HTR-8/SVneo (cell line): ENCODE measurements at regions not wholly inside any gene's neighbourhood (a gene's known extent, or its start where the extent isn't known, plus 50 kb on each side); places are given as distances from the start of the nearest gene placed in this dataset.

Experiments
- DNase-seq: peaks from one replicate; pipeline ENCODE4 v3.0.0; 2011; ENCODE audit warnings: low spot score, mixed read lengths; ENCODE audit not compliant: insufficient read length
- FAIRE-seq: peaks from 2 replicates; lab custom pipeline; 2011; peaks lifted over from hg19 to GRCh38; lab: Jason Lieb, UNC

GRCh38 chr7:52980129-52980528 lies 55.3 kb upstream of the POM121L12 start:
- no peak for DNase-seq
- no peak for FAIRE-seq

- FAIRE-seq: no peak
- DNase-seq: no peak
These were observed 62.3 kb upstream of the POM121L12 start for GRCh38 chr7:52973126-52973525.

GRCh38 chr7:52962402-52963076 lies 72.9 kb upstream of the POM121L12 start:
- FAIRE-seq (no peak), DNase-seq (no peak)

DNA sequence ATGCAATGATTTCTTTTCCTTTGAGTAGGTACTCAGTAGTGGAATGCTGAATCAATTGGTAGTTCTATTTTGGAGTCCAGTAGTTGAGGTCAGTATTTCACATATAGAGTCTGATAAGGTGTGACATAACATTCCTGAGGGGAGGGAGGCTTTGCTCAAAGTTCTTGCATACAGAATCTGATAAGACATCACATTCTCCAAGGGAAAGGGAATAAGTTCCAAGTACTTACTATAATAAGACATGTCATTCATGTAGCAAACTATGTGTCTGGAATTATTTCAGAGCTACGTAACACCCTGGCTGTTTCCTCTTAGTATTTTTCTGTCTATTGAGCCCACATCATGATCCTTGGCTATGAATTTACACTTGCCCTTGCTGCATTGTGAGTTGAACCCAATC lies 74.3 kb upstream of the POM121L12 start:
- FAIRE-seq (no peak), DNase-seq (no peak)

- DNase-seq (no peak), FAIRE-seq (no peak)
These were observed 75.4 kb upstream of the POM121L12 start for GRCh38 chr7:52959878-52960660.

DNA sequence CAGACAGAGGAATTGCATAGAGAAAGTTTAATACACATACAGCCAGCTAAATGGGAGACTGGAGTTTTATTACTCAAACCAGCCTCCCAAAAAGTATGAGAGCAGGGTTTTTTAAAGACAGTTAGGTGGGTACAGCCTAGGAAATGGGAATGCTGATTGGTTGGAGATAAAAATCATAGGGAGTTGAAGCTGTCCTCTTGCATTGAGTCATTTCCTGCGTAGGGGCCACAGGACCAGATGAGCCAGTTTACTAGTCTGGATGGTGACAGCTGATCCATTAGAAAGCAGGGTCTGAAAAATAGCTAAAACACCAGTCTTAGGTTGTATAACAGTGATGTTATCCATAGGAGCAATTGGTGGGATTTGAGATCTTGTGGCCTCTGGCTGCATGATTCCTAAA lies 76.1 kb upstream of the POM121L12 start:
- FAIRE-seq (no peak), DNase-seq (no peak)

GRCh38 chr7:52958621-52959140 lies 76.8 kb upstream of the POM121L12 start:
- DNase-seq (no peak), FAIRE-seq (no peak)

DNA sequence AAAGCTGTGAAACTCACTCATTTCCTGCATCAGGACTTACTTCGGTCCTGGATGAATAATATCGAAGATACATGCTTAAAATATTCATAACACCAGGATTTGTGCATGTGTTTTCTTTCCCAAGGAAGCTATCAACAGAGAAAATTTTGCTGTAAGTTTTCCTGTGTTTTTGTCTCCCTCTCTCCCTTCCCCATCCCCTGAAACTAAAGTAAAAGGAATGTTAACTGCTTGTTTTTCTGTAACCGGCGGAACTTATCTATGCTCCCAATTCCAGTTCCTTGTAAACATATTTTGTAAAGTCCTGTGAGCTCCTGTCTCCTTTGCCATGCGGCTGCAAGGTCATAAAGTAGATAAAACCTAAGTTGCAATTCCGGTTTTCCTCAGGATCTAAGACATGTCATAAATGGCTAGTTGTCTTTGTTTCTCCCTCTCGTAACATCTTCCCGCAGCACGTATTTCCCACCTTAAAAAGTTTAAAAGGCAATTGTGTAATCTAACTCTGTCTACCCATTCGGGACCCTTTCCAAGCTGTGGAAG lies 79.0 kb upstream of the POM121L12 start:
- no peak for DNase-seq
- no peak for FAIRE-seq

GRCh38 chr7:52955522-52955921 lies 79.9 kb upstream of the POM121L12 start:
- DNase-seq (no peak), FAIRE-seq (no peak)

- DNase-seq (no peak), FAIRE-seq (no peak)
These were observed 90.5 kb upstream of the POM121L12 start for GRCh38 chr7:52944921-52945320.

DNA sequence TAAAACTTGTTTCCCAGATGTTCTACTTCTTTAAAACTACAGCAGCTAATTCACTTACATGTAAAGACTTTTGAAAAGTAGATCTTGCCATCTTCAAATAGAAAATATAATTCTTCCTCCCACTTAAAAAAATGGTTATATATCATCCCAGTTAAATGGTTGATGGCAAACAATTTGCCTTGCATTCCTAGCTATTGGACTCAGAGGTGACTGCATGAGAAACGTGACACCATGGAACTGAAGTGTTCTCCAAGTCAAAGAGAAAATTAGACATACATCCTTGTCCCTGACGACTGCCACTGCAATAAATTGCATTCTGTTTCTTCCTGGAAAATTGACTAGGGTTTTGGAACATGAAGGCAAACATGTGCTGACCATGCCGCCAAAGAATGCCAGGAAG lies 95.0 kb upstream of the POM121L12 start:
- DNase-seq (no peak), FAIRE-seq (no peak)

GRCh38 chr7:52938455-52939133 lies 96.8 kb upstream of the POM121L12 start:
- DNase-seq (no peak), FAIRE-seq (no peak)

GRCh38 chr7:52936750-52937149 lies 98.7 kb upstream of the POM121L12 start:
- FAIRE-seq: no peak
- no peak for DNase-seq

DNA sequence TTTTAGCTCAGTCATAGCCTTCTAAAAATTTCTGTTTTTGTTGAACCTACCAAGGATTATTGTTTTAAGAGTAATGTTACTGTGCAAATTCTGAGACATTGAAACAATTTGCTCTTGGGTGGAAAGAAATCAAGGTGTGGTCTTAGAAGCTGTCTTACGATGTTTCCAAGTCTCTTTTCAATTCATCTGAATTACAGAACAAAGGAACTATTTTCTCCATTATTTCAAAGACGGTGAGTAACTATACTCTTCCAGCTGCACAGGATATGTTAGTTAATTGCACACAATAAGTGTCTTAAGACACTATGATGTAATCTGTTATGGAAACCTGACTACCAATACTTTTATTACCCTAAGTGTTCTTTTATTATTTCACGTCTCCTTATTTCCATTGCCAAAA lies 106.8 kb upstream of the POM121L12 start:
- no peak for FAIRE-seq
- no peak for DNase-seq

GRCh38 chr7:52925332-52925731 lies 110.1 kb upstream of the POM121L12 start:
- no peak for FAIRE-seq

DNA sequence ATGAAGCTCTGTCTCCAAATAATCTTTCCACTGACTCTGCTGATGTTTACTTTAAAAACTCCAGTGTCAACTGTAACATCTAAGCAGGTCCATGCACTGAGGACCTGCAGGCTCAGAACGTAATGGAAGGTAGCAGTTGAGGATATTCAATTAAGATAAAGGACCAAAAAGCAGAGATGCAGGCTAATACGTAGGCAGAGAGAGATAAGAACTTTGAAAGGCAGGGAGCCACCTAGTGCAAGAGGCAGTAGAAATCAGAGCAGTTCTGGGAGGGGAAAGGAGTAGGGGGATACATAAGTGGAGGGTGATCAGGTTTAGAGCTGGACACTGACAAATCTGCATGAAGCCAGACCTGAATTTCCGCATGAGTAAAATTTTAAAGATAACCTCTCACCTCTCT lies 114.5 kb upstream of the POM121L12 start:
- no peak for DNase-seq
- no peak for FAIRE-seq

More at GRCh38 chr7:52925332-52925731, 110.1 kb upstream of the POM121L12 start:
- DNase-seq: no peak

DNA sequence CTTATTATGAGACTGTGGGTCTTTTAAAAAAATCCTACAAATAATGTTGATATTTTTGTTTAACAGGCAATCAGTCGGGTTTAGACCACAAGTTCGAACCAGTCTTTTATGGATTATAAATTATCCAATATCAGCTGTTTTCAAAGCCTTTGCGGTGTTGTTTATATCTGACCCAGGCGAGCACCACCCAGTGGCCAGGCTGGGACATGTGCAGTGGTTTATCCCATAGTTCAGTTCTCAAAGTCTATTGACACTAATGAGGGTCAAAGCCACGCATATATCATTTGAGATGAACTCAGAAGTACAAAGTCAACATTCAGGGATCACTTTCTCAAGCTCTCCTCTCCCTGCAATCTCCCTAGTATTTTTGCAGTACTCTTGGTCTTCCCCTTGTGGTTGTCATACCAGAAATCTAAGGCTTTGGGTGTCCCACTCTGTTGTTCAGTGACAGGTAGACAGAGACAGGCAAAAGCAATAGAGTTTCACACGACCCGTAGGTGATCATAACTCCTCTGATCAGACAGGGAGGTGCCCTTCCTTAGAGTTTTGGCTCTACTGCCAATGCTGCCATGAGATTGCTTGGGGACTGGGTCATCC lies 117.4 kb upstream of the POM121L12 start:
- no peak for FAIRE-seq
- no peak for DNase-seq

DNA sequence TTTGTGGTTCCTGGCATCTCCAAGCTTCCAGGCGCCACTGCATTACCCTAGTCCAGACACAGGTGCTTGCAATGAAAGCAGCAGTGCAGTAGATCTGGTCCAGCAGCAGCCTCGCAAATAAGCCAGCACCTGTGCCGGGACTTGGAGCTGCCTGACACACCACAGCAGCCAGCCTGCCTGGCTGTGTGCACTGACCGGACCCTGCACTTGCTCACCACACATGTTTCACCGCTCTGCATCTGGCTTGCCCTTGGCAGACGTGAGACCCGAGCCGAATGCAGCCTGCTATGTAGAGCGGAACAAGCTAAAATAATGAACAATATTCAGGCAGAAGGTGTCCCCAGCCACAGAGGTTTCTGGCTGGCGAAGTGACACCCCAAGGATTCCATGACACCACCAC lies 123.6 kb upstream of the POM121L12 start:
- no peak for FAIRE-seq
- DNase-seq: no peak

GRCh38 chr7:52911326-52911725 lies 124.1 kb upstream of the POM121L12 start:
- DNase-seq (no peak), FAIRE-seq (no peak)

GRCh38 chr7:52909935-52910334 lies 125.5 kb upstream of the POM121L12 start:
- FAIRE-seq (no peak), DNase-seq (no peak)
